Upper lobe of left lung (tissue), 4 donors: ENCODE measurements at regions not wholly inside any gene's neighbourhood (a gene's known extent, or its start where the extent isn't known, plus 50 kb on each side); places are given as distances from the start of the nearest gene placed in this dataset.

Source experiments
- CTCF ChIP-seq, 6 experiments: fragments of 450-650 bp in 4 of 6; fragments of 200-600 bp in 2 of 6; sonication (generic) in 2 of 6; IDR thresholded peaks; one replicate each; pipeline ENCODE4 v1.5.1; 2016 to 2019; ENCODE audit warnings: antibody characterized with exemption in 6 of 6
- POLR2AphosphoS5 ChIP-seq, 2 donors: sonication (generic); formaldehyde crosslinking; IDR thresholded peaks; one replicate each; pipeline ENCODE4 v1.5.1; 2017; ENCODE audit warnings: antibody characterized with exemption in 2 of 2

GRCh38 chr12:65561798-65562382 is 262.4 kb upstream of the HMGA2 start:
- TF ChIP-seq CTCF (IDR thresholded peaks at IDR 0.05): no peak
- no peak for TF ChIP-seq POLR2AphosphoS5 (IDR thresholded peaks at IDR 0.05)
